ENCODE measurements at regions not wholly inside any gene's neighbourhood (a gene's known extent, or its start where the extent isn't known, plus 50 kb on each side); places are given as distances from the start of the nearest gene placed in this dataset.

- no peak for TF ChIP-seq ZNF407 (CRISPR knock-in tag; IDR thresholded peaks at IDR 0.05; ENCODE audit: not compliant biosample characterization)
- no peak for TF ChIP-seq PLRG1 (conservative IDR thresholded peaks at IDR 0.05)
- no peak for TF ChIP-seq HOXA3 (CRISPR knock-in tag; IDR thresholded peaks at IDR 0.05)
- no peak for TF ChIP-seq RFX5 (IDR thresholded peaks at IDR 0.05; ENCODE audit: low read depth, low read length)
- TF ChIP-seq SOX5 (CRISPR knock-in tag; IDR thresholded peaks at IDR 0.05; ENCODE audit: borderline replicate concordance) = no peak
- TF ChIP-seq, protein P1, sequence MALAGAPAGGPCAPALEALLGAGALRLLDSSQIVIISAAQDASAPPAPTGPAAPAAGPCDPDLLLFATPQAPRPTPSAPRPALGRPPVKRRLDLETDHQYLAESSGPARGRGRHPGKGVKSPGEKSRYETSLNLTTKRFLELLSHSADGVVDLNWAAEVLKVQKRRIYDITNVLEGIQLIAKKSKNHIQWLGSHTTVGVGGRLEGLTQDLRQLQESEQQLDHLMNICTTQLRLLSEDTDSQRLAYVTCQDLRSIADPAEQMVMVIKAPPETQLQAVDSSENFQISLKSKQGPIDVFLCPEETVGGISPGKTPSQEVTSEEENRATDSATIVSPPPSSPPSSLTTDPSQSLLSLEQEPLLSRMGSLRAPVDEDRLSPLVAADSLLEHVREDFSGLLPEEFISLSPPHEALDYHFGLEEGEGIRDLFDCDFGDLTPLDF (CRISPR knock-in tag; IDR thresholded peaks at IDR 0.05) = no peak
- no peak for TF ChIP-seq RFX1 (IDR thresholded peaks at IDR 0.05)
- TF ChIP-seq CCAR2 (optimal IDR thresholded peaks at IDR 0.05; ENCODE audit: low read depth, low read length) = no peak
- TF ChIP-seq, protein P2, sequence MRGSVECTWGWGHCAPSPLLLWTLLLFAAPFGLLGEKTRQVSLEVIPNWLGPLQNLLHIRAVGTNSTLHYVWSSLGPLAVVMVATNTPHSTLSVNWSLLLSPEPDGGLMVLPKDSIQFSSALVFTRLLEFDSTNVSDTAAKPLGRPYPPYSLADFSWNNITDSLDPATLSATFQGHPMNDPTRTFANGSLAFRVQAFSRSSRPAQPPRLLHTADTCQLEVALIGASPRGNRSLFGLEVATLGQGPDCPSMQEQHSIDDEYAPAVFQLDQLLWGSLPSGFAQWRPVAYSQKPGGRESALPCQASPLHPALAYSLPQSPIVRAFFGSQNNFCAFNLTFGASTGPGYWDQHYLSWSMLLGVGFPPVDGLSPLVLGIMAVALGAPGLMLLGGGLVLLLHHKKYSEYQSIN (CRISPR knock-in tag; IDR thresholded peaks at IDR 0.05; ENCODE audit: borderline replicate concordance) = no peak
- TF ChIP-seq ZNF567 (CRISPR knock-in tag; IDR thresholded peaks at IDR 0.05; ENCODE audit: borderline replicate concordance) = no peak
- no peak for TF ChIP-seq XRCC5 (optimal IDR thresholded peaks at IDR 0.05; ENCODE audit: low read length)
Observed at GRCh38 chr20:1810572-1810925, 84.7 kb upstream of the SIRPA start (continued).

Measured in HepG2 (cell line).